Nephron (organoid): ENCODE measurements at regions not wholly inside any gene's neighbourhood (a gene's known extent, or its start where the extent isn't known, plus 50 kb on each side); places are given as distances from the start of the nearest gene placed in this dataset.

Source experiments
- H3K27ac Mint-ChIP-seq, 3 experiments: 2 replicates each; pipeline ENCODE4 v1.8.0; 2020; ENCODE audit warnings: mixed read lengths in 3 of 3, mild to moderate bottlenecking in 2 of 3, moderate library complexity in 1 of 3
- H3K27me3 Mint-ChIP-seq: 2 replicates; pipeline ENCODE4 v1.8.0; 2021; ENCODE audit warnings: low read depth, mild to moderate bottlenecking, moderate library complexity, mixed read lengths
- H3K36me3 Mint-ChIP-seq: 2 replicates; pipeline ENCODE4 v1.8.0; 2020; ENCODE audit warnings: low read depth, mixed read lengths
- H3K4me1 Mint-ChIP-seq: 2 replicates; pipeline ENCODE4 v1.8.0; 2020; ENCODE audit warnings: mixed read lengths
- H3K4me3 Mint-ChIP-seq, 3 experiments: 2 replicates each; pipeline ENCODE4 v1.8.0; 2020; ENCODE audit warnings: mild to moderate bottlenecking in 3 of 3, mixed read lengths in 3 of 3, moderate library complexity in 2 of 3
- H3K9me3 Mint-ChIP-seq: 2 replicates; pipeline ENCODE4 v1.8.0; 2020; ENCODE audit warnings: mixed read lengths
- TF ChIP-seq, protein P1 (sequence below), 3 experiments: fragments of 200-600 bp; sonication (generic); IDR thresholded peaks; one replicate each; pipeline ENCODE4 v1.5.0; 2021; ENCODE audit warnings: antibody characterized with exemption in 3 of 3; ENCODE audit not compliant: unreplicated experiment in 3 of 3

DNA sequence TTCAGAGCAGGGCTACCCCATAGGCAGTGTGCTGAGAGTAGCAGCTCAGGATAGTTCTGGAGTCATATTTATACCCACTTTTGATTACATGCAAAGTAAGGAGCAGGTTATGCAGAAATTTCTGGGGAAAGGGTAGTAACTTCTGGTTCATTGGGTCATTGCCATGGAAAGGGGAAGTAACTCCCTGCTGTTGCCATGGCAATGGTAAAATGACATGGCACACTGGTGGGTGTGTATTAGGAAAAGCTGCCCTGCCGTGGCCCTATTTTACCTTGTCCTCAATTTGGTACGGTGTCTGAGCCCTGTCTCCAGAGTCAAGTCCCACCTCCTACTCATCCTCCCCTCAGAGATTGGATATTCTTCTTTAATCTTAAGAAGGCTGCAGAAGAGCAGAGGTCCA lies 526.7 kb upstream of the TYRP1 start:
- no peaks in the 10 kb centered on the region for H3K4me1 Mint-ChIP-seq
- H3K27ac Mint-ChIP-seq = no peak overlapping the region
- H3K36me3 Mint-ChIP-seq = no peaks in the 10 kb centered on the region
- H3K4me3 Mint-ChIP-seq = no peak overlapping the region
- no peaks in the 10 kb centered on the region for H3K27me3 Mint-ChIP-seq
- H3K9me3 Mint-ChIP-seq = no peaks in the 10 kb centered on the region
- TF ChIP-seq, protein P1, sequence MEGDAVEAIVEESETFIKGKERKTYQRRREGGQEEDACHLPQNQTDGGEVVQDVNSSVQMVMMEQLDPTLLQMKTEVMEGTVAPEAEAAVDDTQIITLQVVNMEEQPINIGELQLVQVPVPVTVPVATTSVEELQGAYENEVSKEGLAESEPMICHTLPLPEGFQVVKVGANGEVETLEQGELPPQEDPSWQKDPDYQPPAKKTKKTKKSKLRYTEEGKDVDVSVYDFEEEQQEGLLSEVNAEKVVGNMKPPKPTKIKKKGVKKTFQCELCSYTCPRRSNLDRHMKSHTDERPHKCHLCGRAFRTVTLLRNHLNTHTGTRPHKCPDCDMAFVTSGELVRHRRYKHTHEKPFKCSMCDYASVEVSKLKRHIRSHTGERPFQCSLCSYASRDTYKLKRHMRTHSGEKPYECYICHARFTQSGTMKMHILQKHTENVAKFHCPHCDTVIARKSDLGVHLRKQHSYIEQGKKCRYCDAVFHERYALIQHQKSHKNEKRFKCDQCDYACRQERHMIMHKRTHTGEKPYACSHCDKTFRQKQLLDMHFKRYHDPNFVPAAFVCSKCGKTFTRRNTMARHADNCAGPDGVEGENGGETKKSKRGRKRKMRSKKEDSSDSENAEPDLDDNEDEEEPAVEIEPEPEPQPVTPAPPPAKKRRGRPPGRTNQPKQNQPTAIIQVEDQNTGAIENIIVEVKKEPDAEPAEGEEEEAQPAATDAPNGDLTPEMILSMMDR (IDR thresholded peaks at IDR 0.05; ENCODE audit: unreplicated experiment in 3 of 3) = no peak

- no peaks in the 10 kb centered on the region for H3K9me3 Mint-ChIP-seq
- H3K27ac Mint-ChIP-seq = no peak overlapping the region
- no peaks in the 10 kb centered on the region for H3K36me3 Mint-ChIP-seq
- TF ChIP-seq, protein P1 (IDR thresholded peaks at IDR 0.05; ENCODE audit: unreplicated experiment in 3 of 3) = no peak
- H3K4me1 Mint-ChIP-seq = no peaks in the 10 kb centered on the region
- H3K4me3 Mint-ChIP-seq = no peak overlapping the region
- no peaks in the 10 kb centered on the region for H3K27me3 Mint-ChIP-seq
Measured at GRCh38 chr9:12170456-12170855, 522.7 kb upstream of the TYRP1 start.

DNA sequence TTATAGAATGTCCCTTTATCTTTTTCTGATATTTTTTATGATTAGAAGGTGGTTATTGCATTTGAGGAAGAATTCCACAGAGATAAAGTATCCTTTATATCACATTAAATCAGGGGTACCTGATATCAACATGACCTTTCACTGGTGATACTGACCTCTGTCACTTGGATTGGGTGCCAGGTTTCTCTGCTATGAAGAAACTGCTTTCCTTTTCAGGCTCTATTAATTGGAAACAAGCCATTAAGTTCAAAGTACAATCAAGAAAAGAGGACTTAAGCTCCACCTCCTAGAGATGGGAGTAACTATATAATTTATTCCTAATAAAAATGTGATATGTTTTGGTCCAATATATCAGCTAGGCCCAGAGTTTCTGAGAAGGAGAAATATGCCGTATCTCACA lies 514.6 kb upstream of the TYRP1 start:
- no peak overlapping the region for H3K27ac Mint-ChIP-seq
- H3K36me3 Mint-ChIP-seq = no peaks in the 10 kb centered on the region
- H3K4me1 Mint-ChIP-seq = peaks cover 4% of the 10 kb centered on the region
- H3K27me3 Mint-ChIP-seq = no peaks in the 10 kb centered on the region
- no peak overlapping the region for H3K4me3 Mint-ChIP-seq
- no peaks in the 10 kb centered on the region for H3K9me3 Mint-ChIP-seq
- TF ChIP-seq, protein P1 (IDR thresholded peaks at IDR 0.05; ENCODE audit: unreplicated experiment in 3 of 3) = no peak

DNA sequence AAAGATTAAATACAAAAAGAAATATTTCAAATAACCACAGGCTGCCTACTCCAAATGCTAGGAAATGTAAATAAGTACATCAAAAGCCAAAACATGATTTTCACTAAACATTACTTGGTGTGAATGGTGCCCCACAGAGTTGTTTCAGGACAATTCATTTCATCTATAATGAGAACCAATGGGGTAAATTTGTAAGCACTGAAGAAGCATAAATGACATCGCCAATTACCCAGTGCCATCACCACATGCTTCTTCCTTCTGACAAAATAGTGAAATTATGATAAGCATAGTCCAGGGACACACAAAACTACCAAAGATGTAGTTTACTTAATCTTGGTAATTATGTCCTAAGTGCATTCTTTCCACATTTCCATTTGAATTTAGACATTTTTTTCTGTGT lies 510.4 kb upstream of the TYRP1 start:
- TF ChIP-seq, protein P1 (IDR thresholded peaks at IDR 0.05; ENCODE audit: unreplicated experiment in 3 of 3) = no peak
- Mint-ChIP-seq H3K4me3 (no peak overlapping the region), H3K36me3 (no peaks in the 10 kb centered on the region), H3K9me3 (no peaks in the 10 kb centered on the region), H3K4me1 (peaks cover 4% of the 10 kb centered on the region), H3K27me3 (no peaks in the 10 kb centered on the region), H3K27ac (no peak overlapping the region)

GRCh38 chr9:12183321-12183720 lies 509.9 kb upstream of the TYRP1 start:
- Mint-ChIP-seq H3K4me1 (peaks cover 4% of the 10 kb centered on the region), H3K27ac (no peak overlapping the region), H3K4me3 (no peak overlapping the region), H3K9me3 (no peaks in the 10 kb centered on the region), H3K36me3 (no peaks in the 10 kb centered on the region), H3K27me3 (no peaks in the 10 kb centered on the region)
- TF ChIP-seq, protein P1 (IDR thresholded peaks at IDR 0.05; ENCODE audit: unreplicated experiment in 3 of 3) = no peak

GRCh38 chr9:12185856-12186255 lies 507.3 kb upstream of the TYRP1 start:
- Mint-ChIP-seq H3K9me3 (no peaks in the 10 kb centered on the region), H3K27me3 (no peaks in the 10 kb centered on the region), H3K4me1 (no peaks in the 10 kb centered on the region), H3K36me3 (no peaks in the 10 kb centered on the region), H3K27ac (no peak overlapping the region), H3K4me3 (no peak overlapping the region)
- TF ChIP-seq, protein P1 (IDR thresholded peaks at IDR 0.05; ENCODE audit: unreplicated experiment in 3 of 3) = no peak
